ENCODE measurements at regions not wholly inside any gene's neighbourhood (a gene's known extent, or its start where the extent isn't known, plus 50 kb on each side); places are given as distances from the start of the nearest gene placed in this dataset.

GRCh38 chr3:13130464-13131193, 57.4 kb upstream of the IQSEC1 start:
- H3K4me3 ChIP-seq (ENCODE audit: low read depth, low read length), result no peak overlapping the region
- TF ChIP-seq, protein P1, sequence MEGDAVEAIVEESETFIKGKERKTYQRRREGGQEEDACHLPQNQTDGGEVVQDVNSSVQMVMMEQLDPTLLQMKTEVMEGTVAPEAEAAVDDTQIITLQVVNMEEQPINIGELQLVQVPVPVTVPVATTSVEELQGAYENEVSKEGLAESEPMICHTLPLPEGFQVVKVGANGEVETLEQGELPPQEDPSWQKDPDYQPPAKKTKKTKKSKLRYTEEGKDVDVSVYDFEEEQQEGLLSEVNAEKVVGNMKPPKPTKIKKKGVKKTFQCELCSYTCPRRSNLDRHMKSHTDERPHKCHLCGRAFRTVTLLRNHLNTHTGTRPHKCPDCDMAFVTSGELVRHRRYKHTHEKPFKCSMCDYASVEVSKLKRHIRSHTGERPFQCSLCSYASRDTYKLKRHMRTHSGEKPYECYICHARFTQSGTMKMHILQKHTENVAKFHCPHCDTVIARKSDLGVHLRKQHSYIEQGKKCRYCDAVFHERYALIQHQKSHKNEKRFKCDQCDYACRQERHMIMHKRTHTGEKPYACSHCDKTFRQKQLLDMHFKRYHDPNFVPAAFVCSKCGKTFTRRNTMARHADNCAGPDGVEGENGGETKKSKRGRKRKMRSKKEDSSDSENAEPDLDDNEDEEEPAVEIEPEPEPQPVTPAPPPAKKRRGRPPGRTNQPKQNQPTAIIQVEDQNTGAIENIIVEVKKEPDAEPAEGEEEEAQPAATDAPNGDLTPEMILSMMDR (IDR thresholded peaks at IDR 0.05; ENCODE audit: borderline replicate concordance, insufficient read depth, low read depth, low read length), result no peak

DNA sequence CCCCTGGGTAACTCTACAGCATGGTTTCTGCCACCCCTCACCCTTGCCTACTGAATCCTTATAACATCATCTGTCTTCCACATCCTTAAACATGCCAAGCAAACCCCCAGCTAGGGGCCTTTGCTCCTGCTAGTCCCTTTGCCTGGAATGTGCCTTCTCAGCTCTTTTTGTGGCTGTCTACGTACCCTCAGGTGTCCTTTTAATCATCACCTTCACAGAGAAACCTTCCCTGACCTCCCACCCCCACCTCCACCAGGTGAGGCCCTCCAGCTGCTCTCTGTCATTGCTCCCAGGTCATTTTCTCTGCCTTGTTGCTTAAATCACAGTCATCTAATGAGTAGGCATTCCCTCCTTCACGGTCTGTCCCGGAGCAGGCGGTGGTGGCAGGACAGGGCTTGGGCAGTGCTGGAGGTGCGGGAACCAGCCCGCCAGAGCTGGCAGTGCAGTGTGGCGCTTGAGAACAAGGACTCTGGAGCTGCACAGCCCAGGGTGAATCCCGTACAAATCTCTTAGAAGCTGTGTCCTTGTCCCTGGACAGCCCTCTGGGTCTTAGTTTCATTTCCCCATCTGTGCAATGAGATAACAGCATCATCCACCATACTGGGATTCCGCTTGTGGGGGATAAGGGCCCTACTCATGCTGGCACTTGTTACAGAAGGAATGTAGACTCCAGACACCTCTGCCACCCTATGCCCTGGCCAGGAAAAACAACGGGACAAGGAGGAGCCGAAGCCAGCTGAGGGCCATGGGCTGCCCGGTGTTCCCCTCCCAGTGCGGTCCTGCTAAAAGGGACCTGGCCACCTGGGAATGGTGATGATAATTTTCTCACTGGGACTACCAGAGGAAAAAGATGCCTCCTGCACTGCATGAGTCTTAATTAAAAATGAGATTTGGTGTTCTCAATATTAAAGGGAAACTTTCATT, 52.1 kb upstream of the IQSEC1 start:
- TF ChIP-seq, protein P1 (IDR thresholded peaks at IDR 0.05; ENCODE audit: borderline replicate concordance, insufficient read depth, low read depth, low read length), result no peak
- H3K4me3 ChIP-seq (ENCODE audit: low read depth, low read length), result no peak overlapping the region

GRCh38 chr3:13124631-13125030, 51.4 kb upstream of the IQSEC1 start:
- H3K4me3 ChIP-seq (ENCODE audit: low read depth, low read length), result no peak overlapping the region
- TF ChIP-seq, protein P1 (IDR thresholded peaks at IDR 0.05; ENCODE audit: borderline replicate concordance, insufficient read depth, low read depth, low read length), result no peak

GRCh38 chr3:13123765-13124164, 50.5 kb upstream of the IQSEC1 start:
- TF ChIP-seq, protein P1 (IDR thresholded peaks at IDR 0.05; ENCODE audit: borderline replicate concordance, insufficient read depth, low read depth, low read length), result no peak
- H3K4me3 ChIP-seq (ENCODE audit: low read depth, low read length), result no peak overlapping the region

- no peak overlapping the region for H3K4me3 ChIP-seq (ENCODE audit: low read depth, low read length)
- TF ChIP-seq, protein P1 (IDR thresholded peaks at IDR 0.05; ENCODE audit: borderline replicate concordance, insufficient read depth, low read depth, low read length), result no peak
Observed at GRCh38 chr3:13123013-13123654, 49.9 kb upstream of the IQSEC1 start.
